ENCODE measurements at regions not wholly inside any gene's neighbourhood (a gene's known extent, or its start where the extent isn't known, plus 50 kb on each side); places are given as distances from the start of the nearest gene placed in this dataset.

DNA sequence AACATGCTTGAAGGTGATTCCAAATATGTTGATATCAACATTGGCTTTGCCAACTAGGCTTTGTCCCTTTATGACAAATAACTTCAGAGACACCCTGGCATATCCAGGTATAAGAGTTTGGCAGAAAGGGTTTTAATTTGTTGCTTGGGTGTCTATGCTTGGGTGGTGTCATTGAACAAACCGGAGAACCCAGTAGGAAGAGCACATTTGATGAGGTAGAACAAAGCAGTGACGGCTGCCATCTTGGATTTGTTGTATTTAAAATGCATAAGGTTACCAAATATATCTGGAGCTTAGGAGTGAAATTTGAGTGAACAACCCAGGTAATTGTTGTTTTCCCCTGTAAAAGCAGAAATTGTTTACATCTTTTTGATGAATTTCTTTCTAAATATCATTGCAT is 503.7 kb upstream of the JARID2 start:
- TF ChIP-seq CTCF (IDR thresholded peaks at IDR 0.05): no peak
- no peak for TF ChIP-seq POLR2AphosphoS5 (IDR thresholded peaks at IDR 0.05)
- TF ChIP-seq POLR2A (IDR thresholded peaks at IDR 0.05): no peak
- TF ChIP-seq EP300 (IDR thresholded peaks at IDR 0.05): no peak
- no peak overlapping the region for H3K27ac ChIP-seq
- no peaks in the 10 kb centered on the region for H3K4me1 ChIP-seq
- no peaks in the 10 kb centered on the region for H3K27me3 ChIP-seq
- no peak overlapping the region for H3K4me3 ChIP-seq
- no peaks in the 10 kb centered on the region for H3K36me3 ChIP-seq
- DNase-seq: no peak
- 94 to 96% methylated on average over 2 of the region's 2 CpGs for WGBS, 2 donors
- intact Hi-C loops (cut with DNase I): no loop called here
- H3K9me3 ChIP-seq: no peaks in the 10 kb centered on the region

- H3K27me3 ChIP-seq: no peaks in the 10 kb centered on the region
- H3K27ac ChIP-seq: peak overlapping the region in 1 of 4 donors; percentile 30
- intact Hi-C loops (cut with DNase I): no loop called here
- no peak for DNase-seq
- TF ChIP-seq CTCF (IDR thresholded peaks at IDR 0.05) (no peak), EP300 (IDR thresholded peaks at IDR 0.05) (no peak), POLR2A (IDR thresholded peaks at IDR 0.05) (no peak), POLR2AphosphoS5 (IDR thresholded peaks at IDR 0.05) (no peak)
- no peaks in the 10 kb centered on the region for H3K9me3 ChIP-seq
- WGBS, 2 donors: 96 to 99% methylated on average over 5 of the region's 5 CpGs
- H3K36me3 ChIP-seq: no peaks in the 10 kb centered on the region
- H3K4me3 ChIP-seq: no peak overlapping the region
- no peaks in the 10 kb centered on the region for H3K4me1 ChIP-seq
These were observed 503.2 kb upstream of the JARID2 start for GRCh38 chr6:14742680-14743079.

DNA sequence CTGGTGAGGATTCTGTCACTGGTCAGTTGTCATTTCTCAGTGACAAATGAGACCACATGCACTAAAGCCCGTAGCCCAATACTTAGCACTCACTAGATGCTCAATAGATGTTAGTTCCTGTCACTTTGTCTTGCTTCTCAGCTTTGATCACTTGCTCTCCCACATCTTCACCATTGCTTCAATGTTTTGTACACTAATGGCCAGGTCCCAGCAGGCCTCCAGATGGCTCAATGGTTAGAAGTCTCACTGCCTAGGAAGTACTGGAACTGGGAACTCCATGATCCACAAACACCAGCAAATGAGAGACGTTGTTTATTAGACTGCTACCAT is 502.8 kb upstream of the JARID2 start:
- Histone ChIP-seq H3K27me3 (no peaks in the 10 kb centered on the region), H3K4me1 (no peaks in the 10 kb centered on the region), H3K4me3 (no peak overlapping the region), H3K9me3 (no peaks in the 10 kb centered on the region), H3K36me3 (no peaks in the 10 kb centered on the region), H3K27ac (peak overlapping the region in 2 of 4 donors; percentile 18 to 30)
- no peak for DNase-seq
- WGBS, 2 donors: 87 to 89% methylated on average over 2 of the region's 2 CpGs
- intact Hi-C loops (cut with DNase I): no loop called here
- TF ChIP-seq EP300 (IDR thresholded peaks at IDR 0.05) (no peak), POLR2A (IDR thresholded peaks at IDR 0.05) (no peak)

DNA sequence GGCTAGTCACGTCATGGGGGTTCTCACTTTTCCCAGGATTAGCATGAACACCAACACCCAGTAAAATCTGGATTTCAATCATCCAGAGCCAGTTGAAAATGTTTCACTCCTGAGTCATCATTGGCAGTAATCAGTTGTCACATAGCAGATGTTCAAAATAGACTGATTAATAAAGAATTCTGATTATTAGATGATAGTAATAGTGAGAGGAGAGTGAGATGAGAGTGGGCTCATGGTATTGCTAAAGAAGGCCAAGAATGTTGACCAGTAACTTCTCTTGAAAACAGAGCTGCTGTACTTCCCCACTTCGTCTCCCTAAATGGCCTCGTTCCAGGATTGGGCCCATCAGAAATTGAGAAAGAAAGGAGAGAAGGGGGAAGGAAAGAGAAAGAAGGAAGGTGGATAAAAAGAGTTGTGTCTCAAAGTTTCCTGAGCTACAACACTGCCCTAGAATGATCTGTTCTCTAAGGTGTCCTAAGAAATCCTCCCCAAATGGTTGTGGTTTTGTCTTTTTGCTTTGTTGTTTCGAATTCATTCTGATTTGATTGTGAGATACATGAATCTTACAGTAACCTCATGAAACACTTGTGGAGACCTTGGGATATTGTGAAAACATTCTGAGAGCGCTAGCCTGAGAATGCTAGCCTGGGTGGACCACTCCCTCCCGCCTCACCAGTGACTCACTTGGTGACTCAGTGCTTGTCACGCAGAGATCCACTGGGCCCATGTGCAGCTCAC is 502.2 kb upstream of the JARID2 start:
- intact Hi-C loops (cut with DNase I): no loop called here
- TF ChIP-seq POLR2A (IDR thresholded peaks at IDR 0.05): no peak
- DNase-seq: peak; percentile 78
- H3K36me3 ChIP-seq: no peaks in the 10 kb centered on the region
- no peaks in the 10 kb centered on the region for H3K9me3 ChIP-seq
- no peak overlapping the region for H3K4me3 ChIP-seq
- 60 to 79% methylated on average over 7 of the region's 7 CpGs for WGBS, 2 donors
- H3K27ac ChIP-seq: peak overlapping the region in 2 of 4 donors; percentile 18 to 30
- H3K27me3 ChIP-seq: no peaks in the 10 kb centered on the region
- no peaks in the 10 kb centered on the region for H3K4me1 ChIP-seq

DNA sequence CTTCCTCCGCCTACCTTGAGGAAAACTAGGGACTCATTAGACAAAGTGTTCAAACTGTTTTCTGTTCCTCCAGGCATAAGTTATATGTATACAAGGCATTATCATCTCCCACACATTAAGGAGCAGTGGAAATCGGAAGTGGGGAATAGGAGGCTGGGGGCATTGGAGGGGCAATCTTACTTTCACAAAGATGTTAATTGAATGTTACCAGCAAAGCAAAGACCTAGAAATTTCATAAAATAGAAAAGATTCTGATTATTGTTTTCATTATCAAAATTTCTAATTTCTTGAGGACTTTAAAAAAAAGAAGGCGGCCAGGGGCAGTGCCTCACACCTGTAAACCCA is 501.7 kb upstream of the JARID2 start:
- TF ChIP-seq CTCF (IDR thresholded peaks at IDR 0.05): no peak
- TF ChIP-seq POLR2A (IDR thresholded peaks at IDR 0.05): no peak
- TF ChIP-seq POLR2AphosphoS5 (IDR thresholded peaks at IDR 0.05): no peak
- TF ChIP-seq EP300 (IDR thresholded peaks at IDR 0.05): no peak
- DNase-seq: no peak
- no peaks in the 10 kb centered on the region for H3K9me3 ChIP-seq
- no peaks in the 10 kb centered on the region for H3K36me3 ChIP-seq
- no peaks in the 10 kb centered on the region for H3K27me3 ChIP-seq
- WGBS, 2 donors: 93 to 94% methylated on average over 3 of the region's 3 CpGs
- H3K4me3 ChIP-seq: no peak overlapping the region
- intact Hi-C loops (cut with DNase I): no loop called here
- H3K4me1 ChIP-seq: no peaks in the 10 kb centered on the region
- H3K27ac ChIP-seq: peak overlapping the region in 1 of 4 donors; percentile 30

Data from sigmoid colon (tissue), 6 donors.